AG04449 (cell line): ENCODE measurements at regions not wholly inside any gene's neighbourhood (a gene's known extent, or its start where the extent isn't known, plus 50 kb on each side); places are given as distances from the start of the nearest gene placed in this dataset.
"Not testable (repeated sequence)": the region's sequence is repeated elsewhere in the genome, so short reads cannot be mapped to it uniquely, and the experiment has no call there.

Experiments used
- CTCF ChIA-PET: fragments of 350-600 bp; formaldehyde crosslinking; extraction: SDS; loops from one replicate; lab custom pipeline; 2021; ENCODE audit warnings: antibody characterized with exemption; lab: Yijun Ruan, JAX
- POLR2A ChIA-PET: fragments of 400-600, 350-600 bp; formaldehyde crosslinking; extraction: SDS; loops from one replicate; lab custom pipeline; 2020; ENCODE audit warnings: antibody characterized with exemption, inconsistent platforms; lab: Yijun Ruan, JAX
- DNase-seq: peaks from one replicate; pipeline ENCODE4 v3.0.0-alpha.2; 2010; ENCODE audit warnings: low read depth, low spot score
- H3K4me3 ChIP-seq: 2 replicates; pipeline ENCODE4 v1.5.1; 2011; ENCODE audit warnings: low read depth, mild to moderate bottlenecking, control low read depth, low read length
- CTCF ChIP-seq: IDR thresholded peaks from one replicate; pipeline ENCODE4 v1.5.1; 2011; ENCODE audit warnings: mild to moderate bottlenecking, moderate library complexity, low read length, control low read depth, inconsistent platforms; ENCODE audit not compliant: insufficient read depth; ENCODE audit errors: missing control alignments

GRCh38 chr1:66478116-66478515, 55.8 kb upstream of the SGIP1 start:
- POLR2A ChIA-PET = interaction anchor here (0.6 to 1.8 kb wide), 9 partner anchors 10 to 1244 kb away, joined by 3 to 11 read pairs (median 5); partner anchors contain the start of gene SGIP1
- CTCF ChIA-PET = interaction anchor here (0.6 to 5.2 kb wide), 6 partner anchors 9 to 639 kb away, joined by 3 to 27 read pairs (median 14); no protein-coding TSS in a partner anchor
- no peak overlapping the region for H3K4me3 ChIP-seq
- no peak for TF ChIP-seq CTCF
- DNase-seq = peak; percentile 92

GRCh38 chr1:66480162-66480561, 53.8 kb upstream of the SGIP1 start:
- no peak for TF ChIP-seq CTCF
- DNase-seq = no peak
- H3K4me3 ChIP-seq = no peak overlapping the region
- CTCF ChIA-PET = interaction anchor here (0.7 kb wide), 1 partner anchor 23 kb away, joined by 3 read pairs; no protein-coding TSS in a partner anchor
- POLR2A ChIA-PET = no interaction called here

- H3K4me3 ChIP-seq, POLR2A ChIA-PET, DNase-seq, CTCF ChIA-PET: not testable (repeated sequence)
Observed at GRCh38 chr1:66481215-66481614, 52.7 kb upstream of the SGIP1 start.
